Epidermal melanocyte (primary cell): ENCODE measurements at regions not wholly inside any gene's neighbourhood (a gene's known extent, or its start where the extent isn't known, plus 50 kb on each side); places are given as distances from the start of the nearest gene placed in this dataset.
"Not testable (repeated sequence)": the region's sequence is repeated elsewhere in the genome, so short reads cannot be mapped to it uniquely, and the experiment has no call there.

Experiments
- DNase-seq: peaks from one replicate; pipeline ENCODE4 v3.0.0; 2011; ENCODE audit warnings: low spot score; ENCODE audit not compliant: insufficient read length

GRCh38 chr5:106833517-106833916, 837.2 kb downstream of the EFNA5 start:
- DNase-seq = no peak

GRCh38 chr5:106827061-106827460, 843.7 kb downstream of the EFNA5 start:
- no peak for DNase-seq

GRCh38 chr5:106825374-106825773, 845.4 kb downstream of the EFNA5 start:
- DNase-seq = no peak

- DNase-seq = no peak
Measured at GRCh38 chr5:106822851-106823250, 847.9 kb downstream of the EFNA5 start.

- DNase-seq = no peak
Measured at GRCh38 chr5:106818552-106818951, 852.2 kb downstream of the EFNA5 start.

- no peak for DNase-seq
Measured at GRCh38 chr5:106814961-106815360, 855.8 kb downstream of the EFNA5 start.

- DNase-seq = no peak
Measured at GRCh38 chr5:106801554-106801953, 869.2 kb downstream of the EFNA5 start.

- no peak for DNase-seq
Measured at GRCh38 chr5:106797996-106798395, 872.7 kb downstream of the EFNA5 start.

- DNase-seq = no peak
Measured at GRCh38 chr5:106796081-106796480, 874.7 kb downstream of the EFNA5 start.

- no peak for DNase-seq
Measured at GRCh38 chr5:106784846-106785245, 885.9 kb downstream of the EFNA5 start.

- DNase-seq = no peak
Measured at GRCh38 chr5:106780355-106780754, 890.4 kb downstream of the EFNA5 start.

GRCh38 chr5:106776515-106776914, 894.2 kb downstream of the EFNA5 start:
- not testable (repeated sequence) for DNase-seq

GRCh38 chr5:106768392-106768791, 902.3 kb downstream of the EFNA5 start:
- no peak for DNase-seq

- DNase-seq = peak; percentile 25
Measured at GRCh38 chr5:106766916-106767315, 903.8 kb downstream of the EFNA5 start.

- DNase-seq = no peak
Measured at GRCh38 chr5:106759581-106759980, 911.2 kb downstream of the EFNA5 start.

- DNase-seq = no peak
Measured at GRCh38 chr5:106759152-106759551, 911.6 kb downstream of the EFNA5 start.

GRCh38 chr5:106757672-106758071, 913.1 kb downstream of the EFNA5 start:
- DNase-seq = no peak

GRCh38 chr5:106755789-106756188, 914.9 kb downstream of the EFNA5 start:
- no peak for DNase-seq

- no peak for DNase-seq
Measured at GRCh38 chr5:106755066-106755465, 915.7 kb downstream of the EFNA5 start.

GRCh38 chr5:106749826-106750225, 920.9 kb downstream of the EFNA5 start:
- no peak for DNase-seq

- DNase-seq = no peak
Measured at GRCh38 chr5:106739127-106739526, 931.6 kb downstream of the EFNA5 start.

- no peak for DNase-seq
Measured at GRCh38 chr5:106737111-106737510, 933.6 kb downstream of the EFNA5 start.

- DNase-seq = no peak
Measured at GRCh38 chr5:106732624-106733023, 938.1 kb downstream of the EFNA5 start.

- no peak for DNase-seq
Measured at GRCh38 chr5:106730912-106731311, 939.8 kb downstream of the EFNA5 start.
